WTC11 (cell line): ENCODE measurements at regions not wholly inside any gene's neighbourhood (a gene's known extent, or its start where the extent isn't known, plus 50 kb on each side); places are given as distances from the start of the nearest gene placed in this dataset.

Experiments used
- ATAC-seq: fragments of 200-7000 bp; cut with Tn5 transposase; 2 replicates; pipeline ENCODE4 v1.10.0; 2021; ENCODE audit warnings: mild to moderate bottlenecking, moderate library complexity
- CTCF ChIA-PET: fragments of 300-600 bp; sonication (Branson Sonifier 250); formaldehyde crosslinking; loops from one replicate; lab custom pipeline; 2021; ENCODE audit warnings: antibody characterized with exemption; lab: Charles Lee
- POLR2A ChIA-PET: fragments of 350-600 bp; sonication (Branson Sonifier 250); formaldehyde crosslinking; loops from one replicate; lab custom pipeline; 2021; ENCODE audit warnings: antibody characterized with exemption; lab: Charles Lee
- DNase-seq: peaks from one replicate; pipeline ENCODE4 v3.0.0; 2021; ENCODE audit warnings: low spot score
- H3K27ac Mint-ChIP-seq: 2 replicates; pipeline ENCODE4 v1.8.0; 2021; ENCODE audit warnings: mixed read lengths
- H3K27me3 Mint-ChIP-seq: 2 replicates; pipeline ENCODE4 v1.8.0; 2021; ENCODE audit warnings: low read depth, mild to moderate bottlenecking, moderate library complexity, mixed read lengths
- H3K36me3 Mint-ChIP-seq: 2 replicates; pipeline ENCODE4 v1.8.0; 2021; ENCODE audit warnings: mixed read lengths
- H3K4me1 Mint-ChIP-seq: 2 replicates; pipeline ENCODE4 v1.8.0; 2022; ENCODE audit warnings: mixed read lengths
- H3K4me3 Mint-ChIP-seq: 2 replicates; pipeline ENCODE4 v1.8.0; 2021; ENCODE audit warnings: mild to moderate bottlenecking, moderate library complexity, mixed read lengths
- H3K9me3 Mint-ChIP-seq: 2 replicates; pipeline ENCODE4 v1.8.0; 2021; ENCODE audit warnings: mixed read lengths
- AFF4 ChIP-seq: sonication (generic); formaldehyde crosslinking; IDR thresholded peaks from 2 replicates; pipeline ENCODE4 v1.8.1; 2023; ENCODE audit warnings: mild to moderate bottlenecking, missing genetic modification reagents, borderline replicate concordance
- ARID4B ChIP-seq: sonication (generic); formaldehyde crosslinking; IDR thresholded peaks from 2 replicates; pipeline ENCODE4 v1.8.0; 2023; ENCODE audit warnings: missing genetic modification reagents, mild to moderate bottlenecking, borderline replicate concordance
- ATF2 ChIP-seq: sonication (generic); formaldehyde crosslinking; IDR thresholded peaks from 2 replicates; pipeline ENCODE4 v1.8.1; 2022; ENCODE audit warnings: low read depth, missing genetic modification reagents, borderline replicate concordance
- CREB1 ChIP-seq: sonication (generic); formaldehyde crosslinking; IDR thresholded peaks from 2 replicates; pipeline ENCODE4 v1.8.0; 2023; ENCODE audit warnings: mild to moderate bottlenecking, missing genetic modification reagents
- ESRRA ChIP-seq: sonication (generic); formaldehyde crosslinking; IDR thresholded peaks from 2 replicates; pipeline ENCODE4 v1.8.1; 2022; ENCODE audit warnings: mild to moderate bottlenecking, missing genetic modification reagents, borderline replicate concordance
- ETV6 ChIP-seq: sonication (generic); formaldehyde crosslinking; IDR thresholded peaks from 2 replicates; pipeline ENCODE4 v1.8.1; 2022; ENCODE audit warnings: mild to moderate bottlenecking, missing genetic modification reagents
- FOXJ3 ChIP-seq: sonication (generic); formaldehyde crosslinking; IDR thresholded peaks from 2 replicates; pipeline ENCODE4 v1.9.0; 2021; ENCODE audit warnings: missing genetic modification reagents, mild to moderate bottlenecking, borderline replicate concordance
- GRHL2 ChIP-seq: fragments of 250-450 bp; sonication (Bioruptor Pico); IDR thresholded peaks from 2 replicates; pipeline ENCODE4 v1.8.0; 2022; ENCODE audit warnings: mild to moderate bottlenecking, moderate library complexity; ENCODE audit not compliant: insufficient replicate concordance, severe bottlenecking
- MXD4 ChIP-seq: fragments of 250-450 bp; sonication (Bioruptor Pico); IDR thresholded peaks from 2 replicates; pipeline ENCODE4 v1.8.0; 2021; ENCODE audit warnings: mild to moderate bottlenecking, moderate library complexity, borderline replicate concordance
- NFATC4 ChIP-seq: fragments of 250-450 bp; sonication (Bioruptor Pico); IDR thresholded peaks from 2 replicates; pipeline ENCODE4 v1.9.0; 2021; ENCODE audit warnings: mild to moderate bottlenecking
- NFE2L1 ChIP-seq: sonication (generic); formaldehyde crosslinking; IDR thresholded peaks from 2 replicates; pipeline ENCODE4 v1.8.1; 2023; ENCODE audit warnings: missing genetic modification reagents
- OVOL2 ChIP-seq: fragments of 250-450 bp; sonication (Bioruptor Pico); IDR thresholded peaks from 2 replicates; pipeline ENCODE4 v1.9.0; 2021; ENCODE audit warnings: mild to moderate bottlenecking, borderline replicate concordance
- PRRX2 ChIP-seq: fragments of 250-450 bp; sonication (Bioruptor Pico); IDR thresholded peaks from 2 replicates; pipeline ENCODE4 v1.8.0; 2021; ENCODE audit warnings: mild to moderate bottlenecking
- SMAD3 ChIP-seq: sonication (generic); formaldehyde crosslinking; IDR thresholded peaks from 2 replicates; pipeline ENCODE4 v1.8.0; 2022; ENCODE audit warnings: missing genetic modification reagents, mild to moderate bottlenecking, borderline replicate concordance
- SP1 ChIP-seq: sonication (generic); formaldehyde crosslinking; conservative IDR thresholded peaks from 2 replicates; pipeline ENCODE4 v1.8.1; 2022; ENCODE audit warnings: missing genetic modification reagents
- STAT6 ChIP-seq: sonication (generic); formaldehyde crosslinking; conservative IDR thresholded peaks from 2 replicates; pipeline ENCODE4 v1.8.1; 2023; ENCODE audit warnings: mild to moderate bottlenecking, low read depth, missing genetic modification reagents, moderate library complexity
- TEAD4 ChIP-seq: sonication (generic); formaldehyde crosslinking; IDR thresholded peaks from 2 replicates; pipeline ENCODE4 v1.8.0; 2022; ENCODE audit warnings: mild to moderate bottlenecking, missing genetic modification reagents
- ZBTB43 ChIP-seq: sonication (generic); formaldehyde crosslinking; IDR thresholded peaks from 2 replicates; pipeline ENCODE4 v1.8.1; 2023; ENCODE audit warnings: mild to moderate bottlenecking, missing genetic modification reagents
- ZNF232 ChIP-seq: sonication (generic); formaldehyde crosslinking; IDR thresholded peaks from 2 replicates; pipeline ENCODE4 v1.8.0; 2022; ENCODE audit warnings: mild to moderate bottlenecking, missing genetic modification reagents
- ZNF263 ChIP-seq: sonication (generic); formaldehyde crosslinking; IDR thresholded peaks from 2 replicates; pipeline ENCODE4 v1.8.1; 2022; ENCODE audit warnings: low read depth, mild to moderate bottlenecking, moderate library complexity, missing genetic modification reagents
- ZNF317 ChIP-seq: sonication (generic); formaldehyde crosslinking; IDR thresholded peaks from 2 replicates; pipeline ENCODE4 v1.8.1; 2023; ENCODE audit warnings: low read depth, mild to moderate bottlenecking, moderate library complexity, missing genetic modification reagents, borderline replicate concordance
- ZNF423 ChIP-seq: fragments of 250-450 bp; sonication (Bioruptor Pico); IDR thresholded peaks from 2 replicates; pipeline ENCODE4 v2.1.2; 2022; ENCODE audit warnings: mild to moderate bottlenecking, moderate library complexity

- TF ChIP-seq FOXJ3 (CRISPR knock-in tag) (no peak), MXD4 (no peak)
Observed at GRCh38 chr4:27327421-27328181, 467.0 kb downstream of the STIM2 start (continued).

GRCh38 chr4:27338530-27338929 lies 477.9 kb downstream of the STIM2 start:
- DNase-seq: no peak
- TF ChIP-seq STAT6 (no peak), ZNF232 (CRISPR knock-in tag) (no peak), NFE2L1 (no peak), ARID4B (CRISPR knock-in tag) (no peak), OVOL2 (CRISPR knock-in tag) (no peak), NFATC4 (no peak), ZBTB43 (CRISPR knock-in tag) (no peak), CREB1 (no peak), ZNF317 (CRISPR knock-in tag) (no peak), PRRX2 (CRISPR knock-in tag) (no peak), ETV6 (CRISPR knock-in tag) (no peak), ESRRA (CRISPR knock-in tag) (no peak), TEAD4 (no peak), ATF2 (no peak), SMAD3 (CRISPR knock-in tag) (no peak), SP1 (CRISPR knock-in tag) (no peak), ZNF423 (CRISPR knock-in tag) (no peak), AFF4 (no peak), ZNF263 (CRISPR knock-in tag) (no peak), GRHL2 (CRISPR knock-in tag) (no peak)
- no peak for ATAC-seq
- Mint-ChIP-seq H3K27me3 (no peaks in the 10 kb centered on the region), H3K36me3 (no peaks in the 10 kb centered on the region), H3K9me3 (peaks cover 7% of the 10 kb centered on the region), H3K4me3 (no peak overlapping the region), H3K27ac (no peak overlapping the region), H3K4me1 (no peaks in the 10 kb centered on the region)
- ChIA-PET POLR2A (no interaction called here), CTCF (interaction anchor here (1.0 kb wide), 1 partner anchor 73 kb away, joined by 3 read pairs; no protein-coding TSS in a partner anchor)
